GM12874 (cell line): ENCODE measurements at regions not wholly inside any gene's neighbourhood (a gene's known extent, or its start where the extent isn't known, plus 50 kb on each side); places are given as distances from the start of the nearest gene placed in this dataset.

Experiments used
- CTCF ChIP-seq: IDR thresholded peaks from 2 replicates; pipeline ENCODE4 v1.5.1; 2011; ENCODE audit warnings: low read depth, mild to moderate bottlenecking, control low read depth, low read length, moderate library complexity; ENCODE audit not compliant: insufficient read depth

DNA sequence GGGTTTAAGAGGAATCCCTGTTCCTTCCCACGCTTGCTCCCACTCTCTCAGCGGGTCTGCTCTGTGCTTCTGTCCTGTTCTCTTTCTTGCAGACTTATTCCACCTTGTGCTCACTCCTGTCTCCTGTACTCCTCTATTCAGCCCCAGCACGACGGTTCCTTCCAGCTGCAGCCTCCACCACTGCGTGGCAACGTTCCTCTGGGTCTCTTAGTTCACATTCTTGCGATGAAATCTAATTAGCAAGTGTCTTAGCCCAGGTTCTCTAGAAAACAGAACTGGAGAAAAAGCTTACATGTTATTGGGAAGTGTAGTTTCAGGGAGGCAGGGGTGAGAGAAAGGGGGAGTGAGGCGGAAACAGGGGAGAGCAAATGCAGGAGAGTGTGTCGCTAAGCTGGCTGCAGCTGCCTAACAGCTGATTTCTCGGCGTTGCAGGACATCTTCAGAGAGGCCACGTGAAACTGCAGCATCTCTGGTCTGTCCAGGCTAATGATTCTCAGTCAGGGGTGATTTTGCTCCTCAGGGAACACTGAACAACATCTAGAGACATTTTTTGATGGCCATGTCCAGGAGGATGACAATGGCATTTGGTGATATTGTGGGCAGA lies 213.2 kb upstream of the NLRP1 start:
- TF ChIP-seq CTCF = no peak

GRCh38 chr17:5798094-5798493 lies 213.8 kb upstream of the NLRP1 start:
- TF ChIP-seq CTCF = no peak

- TF ChIP-seq CTCF = no peak
Observed at GRCh38 chr17:5800131-5800530, 215.8 kb upstream of the NLRP1 start.

GRCh38 chr17:5800646-5801045 lies 216.3 kb upstream of the NLRP1 start:
- TF ChIP-seq CTCF = no peak

DNA sequence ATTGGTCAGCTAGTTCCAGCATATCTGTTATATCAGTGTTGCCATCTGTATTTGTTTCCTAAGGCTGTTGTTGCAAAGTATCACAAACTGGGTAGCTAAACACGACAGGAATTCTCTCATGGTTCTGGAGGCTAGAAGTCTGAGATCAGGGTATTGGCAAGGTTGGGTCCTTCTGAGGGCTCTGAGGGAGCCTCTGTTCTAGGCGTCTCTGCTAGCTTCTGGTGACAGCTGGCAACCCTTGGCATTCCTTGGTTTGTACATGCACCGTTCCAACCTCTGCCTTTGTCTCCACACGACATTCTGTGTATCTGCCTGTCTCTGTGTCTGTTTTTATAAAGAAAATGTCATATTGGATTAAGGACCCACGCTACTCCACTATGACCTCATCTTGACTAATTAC lies 219.9 kb upstream of the NLRP1 start:
- no peak for TF ChIP-seq CTCF

DNA sequence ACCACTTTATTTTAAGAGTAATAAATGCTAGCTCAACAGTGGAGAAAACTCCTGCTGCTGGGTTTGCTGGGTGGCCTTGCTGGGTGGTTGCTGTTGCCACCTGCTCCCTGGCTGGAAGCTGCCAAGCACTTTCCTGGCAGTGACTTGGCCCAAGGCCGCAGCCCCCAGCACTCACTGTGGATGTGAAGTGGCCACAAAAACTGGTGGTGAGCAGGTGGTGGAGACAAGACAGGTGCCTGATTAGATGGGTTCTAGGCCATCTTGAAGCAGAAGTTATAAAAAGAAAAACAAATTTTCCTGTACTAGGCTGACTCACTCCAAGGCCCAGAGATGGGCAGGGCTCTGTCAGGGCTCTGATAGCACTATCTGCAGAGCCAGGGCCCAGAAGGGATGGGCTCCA lies 224.7 kb upstream of the NLRP1 start:
- TF ChIP-seq CTCF = no peak

DNA sequence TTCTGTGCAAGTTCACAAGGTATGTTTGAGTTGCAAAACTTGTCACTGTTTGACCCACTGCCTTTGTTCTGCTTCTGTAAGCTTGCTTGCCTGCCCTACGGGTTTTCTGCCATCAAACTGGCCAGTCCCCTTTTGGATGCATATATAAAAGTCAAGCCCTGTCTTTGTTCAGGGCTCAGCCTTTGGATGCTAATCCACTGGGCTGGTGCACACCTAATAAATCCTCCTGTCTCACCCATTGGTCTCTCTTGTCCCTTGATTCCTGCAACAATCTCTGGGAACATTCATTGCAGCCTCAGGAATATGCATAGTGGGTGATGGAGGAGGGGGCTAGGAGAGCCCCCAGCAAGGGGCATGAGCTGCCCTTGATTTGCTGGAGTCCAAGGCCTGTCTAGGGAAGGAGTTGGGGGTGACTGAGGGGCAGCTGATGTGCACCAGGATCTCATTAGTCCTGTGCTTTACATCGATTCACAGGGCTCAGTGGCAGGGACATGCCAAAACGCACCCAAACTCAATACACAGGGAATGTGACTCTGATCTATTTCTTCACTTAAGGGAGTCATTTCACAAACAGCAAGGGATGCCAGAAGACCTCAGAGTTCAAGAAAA lies 225.4 kb upstream of the NLRP1 start:
- TF ChIP-seq CTCF = no peak

- no peak for TF ChIP-seq CTCF
Observed at GRCh38 chr17:5812590-5812989, 228.3 kb upstream of the NLRP1 start.
